Peyer's patch (tissue), 4 donors: ENCODE measurements at regions not wholly inside any gene's neighbourhood (a gene's known extent, or its start where the extent isn't known, plus 50 kb on each side); places are given as distances from the start of the nearest gene placed in this dataset.
"Not testable (repeated sequence)": the region's sequence is repeated elsewhere in the genome, so short reads cannot be mapped to it uniquely, and the experiment has no call there.

Experiments
- DNase-seq, 3 donors: peaks; one replicate each; pipeline ENCODE4 v3.0.0-alpha.2; 2017 to 2019
- H3K27ac ChIP-seq, 4 donors: fragments of 200-600 bp; sonication (generic); one replicate each; pipeline ENCODE4 v1.5.1; 2016 to 2019
- H3K27me3 ChIP-seq, 2 donors: fragments of 200-600 bp; sonication (generic); one replicate each; pipeline ENCODE4 v1.5.1; 2019
- H3K36me3 ChIP-seq, 3 donors: fragments of 200-600 bp; sonication (generic); one replicate each; pipeline ENCODE4 v1.5.1; 2016 to 2019
- H3K4me1 ChIP-seq, 4 donors: fragments of 200-600 bp; sonication (generic); one replicate each; pipeline ENCODE4 v1.5.1; 2016 to 2019
- H3K4me3 ChIP-seq, 4 donors: fragments of 200-600 bp; sonication (generic); 1 replicate in 3 of 4; 2 replicates in 1 of 4; pipeline ENCODE4 v1.5.1; 2016 to 2019; ENCODE audit warnings: mild to moderate bottlenecking in 1 of 4
- H3K9me3 ChIP-seq, 4 donors: fragments of 200-600 bp; sonication (generic); one replicate each; pipeline ENCODE4 v1.5.1; 2016 to 2019; ENCODE audit warnings: mild to moderate bottlenecking in 1 of 4
- POLR2A ChIP-seq, 2 donors: fragments of 450-650 bp; IDR thresholded peaks; one replicate each; pipeline ENCODE4 v1.5.1; 2017; ENCODE audit warnings: antibody characterized with exemption in 2 of 2, mild to moderate bottlenecking in 2 of 2, moderate library complexity in 2 of 2
- TF ChIP-seq, protein P1 (sequence below), 6 experiments: fragments of 450-650 bp in 4 of 6; fragments of 200-600 bp in 2 of 6; sonication (generic) in 1 of 6; IDR thresholded peaks; one replicate each; pipeline ENCODE4 v1.5.1; 2017 to 2019; ENCODE audit warnings: antibody characterized with exemption in 6 of 6, mild to moderate bottlenecking in 3 of 6, moderate library complexity in 1 of 6

DNA sequence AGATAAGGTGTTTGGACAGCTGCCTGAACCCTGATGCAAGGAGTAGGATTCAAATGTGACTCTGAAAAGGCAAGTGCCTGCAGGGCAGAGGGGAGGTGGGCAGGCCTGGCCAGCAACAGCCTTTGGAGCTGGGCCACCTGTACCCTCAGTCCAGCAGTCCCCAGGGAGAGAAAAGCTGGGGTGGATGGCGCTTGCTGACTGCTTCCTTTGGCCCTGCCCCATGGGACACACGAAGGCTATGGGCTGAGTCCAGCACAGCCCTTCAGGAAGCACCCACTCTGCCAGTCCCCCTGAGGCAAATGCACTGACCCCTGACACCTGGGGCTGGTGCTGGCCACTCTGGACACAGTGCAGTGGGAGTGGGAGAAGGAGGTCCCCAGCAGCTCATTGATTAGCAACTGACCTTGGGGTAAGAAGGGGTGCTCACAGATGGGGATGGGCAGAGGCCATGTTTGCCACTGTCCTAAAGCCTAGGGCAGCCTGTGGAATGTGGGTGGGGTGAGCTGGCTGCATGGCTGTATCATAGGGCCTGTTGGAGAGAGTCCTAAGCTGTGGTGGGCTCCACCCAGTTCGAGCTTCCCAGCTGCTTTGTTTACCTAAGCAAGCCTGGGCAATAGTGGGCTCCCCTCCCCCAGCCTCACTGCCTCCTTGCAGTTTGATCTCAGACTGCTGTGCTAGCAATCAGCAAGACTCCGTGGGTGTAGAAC lies 290.7 kb downstream of the CCDC74A start:
- not testable (repeated sequence) for H3K9me3 ChIP-seq, H3K4me3 ChIP-seq, H3K27me3 ChIP-seq, H3K36me3 ChIP-seq, DNase-seq, H3K27ac ChIP-seq, H3K4me1 ChIP-seq

DNA sequence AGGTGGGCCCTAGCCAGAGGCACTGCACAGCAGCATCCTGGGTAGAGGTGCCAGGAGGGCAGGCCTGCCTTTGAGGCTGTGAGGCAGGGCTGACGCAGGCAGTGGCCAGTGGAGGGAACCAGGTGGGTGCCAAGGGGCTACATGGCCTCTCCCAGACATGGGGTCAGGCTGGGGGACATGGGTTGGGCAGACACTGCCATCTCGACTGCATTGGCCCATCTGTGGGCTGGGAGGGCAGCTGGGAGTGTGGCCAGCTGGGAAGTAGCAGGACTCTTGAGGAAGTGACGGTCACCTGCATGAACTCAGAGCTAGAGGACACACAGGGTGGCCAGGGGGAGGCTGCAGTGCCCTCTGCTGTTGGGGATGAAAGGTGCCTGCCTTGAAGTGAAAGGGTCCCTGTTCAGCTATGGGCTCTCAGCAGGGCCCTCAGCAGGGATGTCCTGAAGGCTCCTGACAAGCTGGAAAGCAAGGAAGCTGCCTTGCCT lies 294.6 kb downstream of the CCDC74A start:
- DNase-seq, H3K4me1 ChIP-seq, H3K36me3 ChIP-seq, H3K9me3 ChIP-seq, H3K4me3 ChIP-seq, H3K27me3 ChIP-seq, H3K27ac ChIP-seq: not testable (repeated sequence)
- TF ChIP-seq, protein P1, sequence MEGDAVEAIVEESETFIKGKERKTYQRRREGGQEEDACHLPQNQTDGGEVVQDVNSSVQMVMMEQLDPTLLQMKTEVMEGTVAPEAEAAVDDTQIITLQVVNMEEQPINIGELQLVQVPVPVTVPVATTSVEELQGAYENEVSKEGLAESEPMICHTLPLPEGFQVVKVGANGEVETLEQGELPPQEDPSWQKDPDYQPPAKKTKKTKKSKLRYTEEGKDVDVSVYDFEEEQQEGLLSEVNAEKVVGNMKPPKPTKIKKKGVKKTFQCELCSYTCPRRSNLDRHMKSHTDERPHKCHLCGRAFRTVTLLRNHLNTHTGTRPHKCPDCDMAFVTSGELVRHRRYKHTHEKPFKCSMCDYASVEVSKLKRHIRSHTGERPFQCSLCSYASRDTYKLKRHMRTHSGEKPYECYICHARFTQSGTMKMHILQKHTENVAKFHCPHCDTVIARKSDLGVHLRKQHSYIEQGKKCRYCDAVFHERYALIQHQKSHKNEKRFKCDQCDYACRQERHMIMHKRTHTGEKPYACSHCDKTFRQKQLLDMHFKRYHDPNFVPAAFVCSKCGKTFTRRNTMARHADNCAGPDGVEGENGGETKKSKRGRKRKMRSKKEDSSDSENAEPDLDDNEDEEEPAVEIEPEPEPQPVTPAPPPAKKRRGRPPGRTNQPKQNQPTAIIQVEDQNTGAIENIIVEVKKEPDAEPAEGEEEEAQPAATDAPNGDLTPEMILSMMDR (IDR thresholded peaks at IDR 0.05), result peak in 1 of 6 experiments; percentile 5

DNA sequence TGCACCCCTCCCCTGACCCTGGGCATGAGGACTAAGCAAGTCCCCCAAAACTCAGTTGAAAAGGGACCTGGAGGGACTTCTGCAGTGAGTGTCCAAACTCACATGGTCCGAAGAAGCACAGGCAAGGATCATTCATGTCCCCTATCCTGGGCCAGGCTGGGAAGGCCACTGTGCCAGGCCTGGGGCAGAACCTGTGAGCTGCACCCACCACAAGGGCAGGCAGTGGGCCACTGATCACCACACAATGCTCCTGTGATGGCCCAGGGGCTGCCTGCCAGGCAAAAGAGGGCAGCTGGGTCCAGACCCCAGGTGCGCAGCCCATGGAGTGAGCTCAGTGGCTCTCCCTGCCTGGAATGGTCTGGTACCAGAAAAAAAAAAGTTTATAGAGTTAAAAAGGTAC lies 295.4 kb downstream of the CCDC74A start:
- H3K4me3 ChIP-seq, H3K27ac ChIP-seq, DNase-seq, H3K9me3 ChIP-seq, H3K4me1 ChIP-seq, H3K27me3 ChIP-seq, H3K36me3 ChIP-seq: not testable (repeated sequence)

DNA sequence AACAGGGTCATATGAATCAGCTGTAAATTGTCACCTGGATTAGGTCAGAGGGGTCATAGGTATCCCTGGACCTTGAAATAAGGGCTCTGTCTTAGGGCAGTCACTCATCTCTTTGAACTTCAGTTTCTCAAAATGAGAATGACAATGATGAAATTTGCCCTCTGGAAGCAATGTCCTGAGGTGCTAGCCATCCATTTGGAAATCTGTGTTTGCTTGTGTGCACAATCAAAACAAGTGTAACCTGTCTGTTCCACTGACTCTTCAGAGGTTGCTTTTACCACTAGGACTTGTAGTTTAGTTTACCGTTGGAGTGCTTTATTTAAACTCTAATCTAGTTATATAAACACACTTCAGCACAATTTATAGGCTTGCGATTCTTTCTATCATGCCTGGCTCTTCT lies 297.3 kb downstream of the CCDC74A start:
- not testable (repeated sequence) for H3K4me1 ChIP-seq, H3K9me3 ChIP-seq, DNase-seq, H3K27ac ChIP-seq, H3K27me3 ChIP-seq, H3K4me3 ChIP-seq, H3K36me3 ChIP-seq

DNA sequence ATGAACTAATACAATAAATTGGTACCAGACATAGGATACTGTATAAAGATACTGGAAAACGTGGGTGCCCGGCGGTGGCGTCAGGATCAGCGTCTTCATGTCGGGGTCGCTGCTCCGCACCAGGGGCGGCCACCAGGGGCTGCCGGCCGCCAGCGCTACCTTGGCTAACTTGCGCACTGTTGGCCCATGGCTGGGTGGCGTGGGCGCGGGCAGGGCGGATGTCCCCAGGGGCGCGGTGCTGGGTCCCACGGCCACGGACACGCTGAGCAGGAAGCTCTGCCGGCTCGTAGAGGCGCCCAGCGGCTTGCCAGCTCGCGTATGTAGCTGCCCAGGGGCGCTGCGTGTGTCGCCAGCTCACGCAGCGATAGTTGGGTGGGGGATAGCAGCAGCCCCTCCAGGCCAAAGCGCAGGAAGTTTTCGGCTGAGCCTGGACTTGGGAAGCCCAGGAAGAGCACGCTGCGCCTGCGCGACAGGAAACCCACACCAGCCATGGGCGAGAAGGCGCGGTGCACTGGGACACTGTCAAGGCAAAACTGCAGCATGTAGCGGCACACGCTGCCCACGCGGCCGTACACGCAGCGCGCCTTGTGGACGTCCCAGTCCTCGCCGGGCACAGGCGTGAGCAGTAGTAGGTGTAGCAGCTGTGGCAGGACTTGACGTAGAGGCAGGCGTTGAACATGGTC lies 299.9 kb downstream of the CCDC74A start:
- Histone ChIP-seq H3K4me1 (no peaks in the 10 kb centered on the region), H3K36me3 (no peaks in the 10 kb centered on the region), H3K27me3 (no peaks in the 10 kb centered on the region), H3K27ac (no peak overlapping the region), H3K9me3 (no peaks in the 10 kb centered on the region), H3K4me3 (no peak overlapping the region)
- DNase-seq, result no peak
- no peak for TF ChIP-seq POLR2A (IDR thresholded peaks at IDR 0.05)
- TF ChIP-seq, protein P1 (IDR thresholded peaks at IDR 0.05), result no peak

DNA sequence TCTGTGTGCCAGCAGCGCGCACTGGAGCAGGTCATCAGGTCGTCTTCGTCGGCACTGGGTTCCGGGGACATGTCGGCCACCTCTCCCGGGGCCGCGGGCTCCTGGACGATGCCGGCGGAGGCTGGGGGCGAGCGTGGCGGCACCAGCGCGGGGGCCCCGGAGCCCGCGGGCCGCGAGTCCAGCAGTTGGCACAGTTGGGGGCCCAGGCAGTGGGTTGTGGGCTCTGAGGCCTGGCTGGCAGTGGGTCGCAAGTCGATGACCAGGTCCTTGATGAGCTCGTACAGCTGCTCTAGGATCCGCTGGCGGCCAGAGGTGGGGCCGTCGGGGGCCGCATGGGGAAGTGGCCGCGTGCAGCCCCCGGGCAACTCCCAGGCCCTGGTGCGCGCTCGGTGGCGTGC lies 300.5 kb downstream of the CCDC74A start:
- Histone ChIP-seq H3K27me3 (no peaks in the 10 kb centered on the region), H3K4me1 (no peaks in the 10 kb centered on the region), H3K4me3 (no peak overlapping the region), H3K9me3 (no peaks in the 10 kb centered on the region), H3K36me3 (no peaks in the 10 kb centered on the region), H3K27ac (no peak overlapping the region)
- DNase-seq, result no peak
- TF ChIP-seq, protein P1 (IDR thresholded peaks at IDR 0.05), result no peak
- TF ChIP-seq POLR2A (IDR thresholded peaks at IDR 0.05), result no peak

DNA sequence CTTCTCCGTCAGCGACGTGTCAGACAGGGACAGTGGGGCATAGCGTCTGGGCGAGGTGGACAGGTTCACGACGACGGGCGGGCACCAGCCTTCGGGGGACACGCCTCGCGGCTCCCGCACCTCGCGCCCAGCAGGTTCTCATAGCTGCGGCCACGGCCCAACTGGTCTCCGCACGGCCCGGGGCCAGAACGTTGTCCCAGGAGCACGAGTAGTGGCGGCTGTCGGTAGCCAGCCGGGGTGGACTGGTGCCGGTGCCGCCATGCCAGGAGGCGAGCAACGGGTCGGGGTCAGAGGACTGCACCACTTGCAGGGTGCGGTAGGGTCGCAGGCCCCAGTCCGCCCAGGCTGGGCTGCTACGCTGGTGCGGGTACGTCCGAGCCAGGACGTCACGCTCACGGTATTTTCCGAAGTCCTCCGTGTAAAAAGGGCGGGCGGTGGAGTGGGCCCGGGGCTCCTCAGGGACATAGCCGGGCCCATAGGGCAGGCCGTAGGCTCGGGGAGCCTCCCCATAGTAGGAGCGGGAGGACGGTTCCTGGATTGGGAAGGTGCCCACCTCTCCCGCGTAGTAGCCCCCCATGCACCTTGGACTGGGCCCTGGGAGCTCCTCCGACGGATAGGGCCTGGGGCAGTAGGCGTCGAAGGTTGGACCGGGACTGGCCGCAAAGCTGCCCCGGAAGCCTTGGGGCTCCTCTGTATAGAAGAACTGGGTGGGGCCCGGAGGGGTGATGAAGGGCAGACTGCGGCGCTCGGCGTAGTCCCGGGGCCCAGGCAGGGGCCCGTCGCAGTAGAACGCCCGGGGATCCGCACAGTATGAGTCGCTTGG lies 301.2 kb downstream of the CCDC74A start:
- not testable (repeated sequence) for H3K27ac ChIP-seq, H3K36me3 ChIP-seq, H3K27me3 ChIP-seq, H3K4me3 ChIP-seq, H3K4me1 ChIP-seq, H3K9me3 ChIP-seq, DNase-seq

DNA sequence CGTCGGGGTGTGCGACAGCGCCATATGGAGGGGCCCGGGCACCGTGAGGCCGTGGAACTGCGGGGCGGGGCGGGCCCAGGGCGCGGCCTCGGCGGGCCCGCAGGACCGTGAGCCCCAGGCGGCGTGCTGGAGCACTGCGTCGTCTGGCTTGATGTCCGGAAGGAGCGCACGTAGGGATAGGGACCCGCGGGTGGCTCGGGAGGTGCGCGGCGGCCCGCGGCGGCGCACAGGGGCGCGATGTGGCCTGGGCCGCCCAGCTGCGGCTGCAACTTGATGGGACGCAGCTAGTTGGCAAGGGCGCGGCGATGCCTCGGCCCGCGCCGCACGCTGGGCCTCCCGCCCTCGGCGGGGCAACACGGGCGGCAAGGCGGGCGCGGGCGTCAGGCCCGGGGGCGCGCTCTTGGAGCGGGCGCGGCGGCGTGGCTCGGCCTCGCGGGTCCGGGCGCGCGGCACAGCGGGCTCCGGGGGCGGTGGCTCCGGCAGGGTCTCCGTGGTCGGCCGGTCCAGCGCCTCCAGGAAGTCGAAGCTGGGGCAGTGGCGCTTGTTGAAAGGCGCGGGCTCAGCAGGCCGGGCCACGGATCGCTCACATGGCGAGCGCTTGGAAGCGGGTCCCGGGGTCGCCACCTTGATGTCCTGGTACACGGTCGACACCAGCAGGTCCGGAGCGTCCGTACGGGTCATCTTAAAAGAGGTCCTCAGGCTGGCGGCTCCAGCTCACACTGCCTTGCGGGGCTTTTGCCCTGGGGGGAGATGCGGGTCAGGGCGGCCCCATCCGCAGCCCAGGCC lies 302.0 kb downstream of the CCDC74A start:
- H3K27me3 ChIP-seq, H3K4me3 ChIP-seq, H3K36me3 ChIP-seq, H3K4me1 ChIP-seq, H3K27ac ChIP-seq, H3K9me3 ChIP-seq: not testable (repeated sequence)
- peak in 1 of 3 donors; percentile 34 for DNase-seq

DNA sequence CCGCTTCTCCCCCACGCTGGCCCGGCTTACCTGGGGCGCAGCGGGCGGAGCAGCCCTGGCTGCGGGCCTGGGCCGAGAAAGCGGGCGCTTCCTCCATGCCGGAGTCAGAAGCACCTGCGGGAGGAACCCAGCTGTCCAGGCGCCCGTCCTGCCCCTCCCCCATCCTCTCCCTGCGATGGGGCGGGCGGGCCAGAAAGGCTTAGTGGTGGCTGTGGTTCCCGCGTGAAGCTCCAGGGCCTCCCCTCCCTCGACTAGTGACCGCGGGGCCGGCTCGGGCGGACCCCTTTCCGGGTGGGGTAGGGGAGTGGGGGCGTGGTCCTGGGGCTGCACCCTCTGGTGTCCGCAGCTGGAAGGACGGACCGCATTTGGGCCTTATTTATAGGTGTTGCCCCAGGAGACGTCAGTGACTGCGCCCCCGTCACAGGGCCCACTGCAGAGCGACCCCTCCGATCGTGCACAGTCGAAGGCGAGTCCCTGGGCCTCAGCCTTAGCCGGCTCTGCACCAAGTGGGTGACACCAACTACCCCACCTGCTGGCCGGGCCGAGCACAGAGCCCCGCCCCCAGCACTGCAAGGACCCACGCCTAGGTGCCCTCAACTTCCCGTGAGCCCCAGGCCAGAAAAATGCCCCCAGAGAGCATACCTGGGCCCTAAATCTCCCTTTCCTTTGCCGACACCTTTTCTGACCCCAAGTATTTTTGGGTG lies 302.7 kb downstream of the CCDC74A start:
- H3K4me3 ChIP-seq, H3K4me1 ChIP-seq, H3K36me3 ChIP-seq, H3K27me3 ChIP-seq, H3K27ac ChIP-seq, H3K9me3 ChIP-seq: not testable (repeated sequence)
- DNase-seq, result peak in 1 of 3 donors; percentile 39

DNA sequence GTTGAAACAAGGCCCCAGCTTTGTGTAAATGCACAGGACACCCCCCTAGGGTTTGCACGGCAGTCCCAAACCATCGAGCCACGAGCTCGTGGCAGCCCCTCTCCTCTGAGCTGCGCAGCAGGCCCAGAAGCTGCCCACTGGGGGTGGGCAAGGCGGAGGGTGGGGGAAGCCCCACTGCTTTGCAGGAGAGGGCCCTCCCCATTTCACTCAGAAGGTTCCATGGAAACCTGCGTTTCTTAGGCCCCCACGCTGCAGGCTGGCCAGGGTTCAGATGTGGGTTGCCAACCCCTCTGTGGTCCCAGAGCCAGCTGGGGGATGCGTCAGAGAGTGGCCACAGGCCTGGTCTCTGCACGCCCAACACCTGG lies 303.2 kb downstream of the CCDC74A start:
- H3K4me3 ChIP-seq, H3K27me3 ChIP-seq, H3K27ac ChIP-seq, H3K4me1 ChIP-seq, H3K36me3 ChIP-seq, DNase-seq, H3K9me3 ChIP-seq: not testable (repeated sequence)
